ENCODE measurements at regions not wholly inside any gene's neighbourhood (a gene's known extent, or its start where the extent isn't known, plus 50 kb on each side); places are given as distances from the start of the nearest gene placed in this dataset.

- Histone ChIP-seq H3K4me3 (ENCODE audit: insufficient read depth, low read depth, low read length) (no peak overlapping the region), H3K4me1 (ENCODE audit: insufficient read depth, low read length) (no peaks in the 10 kb centered on the region), H3K9me3 (ENCODE audit: insufficient read depth, low read depth, low read length) (no peaks in the 10 kb centered on the region), H3K27ac (ENCODE audit: low read depth, low read length) (no peak overlapping the region), H4K20me1 (ENCODE audit: insufficient read depth, low read length) (no peaks in the 10 kb centered on the region), H3K4me2 (ENCODE audit: low read length) (no peak overlapping the region), H2AFZ (ENCODE audit: low read depth, low read length) (no peak overlapping the region), H3K36me3 (ENCODE audit: insufficient read depth, low read length) (no peaks in the 10 kb centered on the region), H3K9ac (ENCODE audit: low read length) (no peak overlapping the region), H3K27me3 (ENCODE audit: insufficient read depth, low read length) (no peaks in the 10 kb centered on the region), H3K79me2 (ENCODE audit: insufficient read depth, low read length) (no peaks in the 10 kb centered on the region)
- Mint-ChIP-seq H3K9me3 (ENCODE audit: unreplicated experiment) (no peaks in the 10 kb centered on the region), H3K4me3 (ENCODE audit: unreplicated experiment) (no peak overlapping the region), H3K4me1 (ENCODE audit: low read depth, unreplicated experiment) (no peaks in the 10 kb centered on the region), H3K36me3 (ENCODE audit: low read depth, unreplicated experiment) (no peaks in the 10 kb centered on the region), H3K27me3 (ENCODE audit: low read depth, unreplicated experiment) (no peaks in the 10 kb centered on the region), H3K27ac (ENCODE audit: unreplicated experiment) (no peak overlapping the region)
- FAIRE-seq = no peak
- no peak for TF ChIP-seq CTCF (IDR thresholded peaks at IDR 0.05; ENCODE audit: insufficient read depth, low read depth, low read length)
- DNase-seq (ENCODE audit: low read depth) = no peak
Measured at GRCh38 chr1:96349896-96350295, 371.7 kb upstream of the PTBP2 start.

GRCh38 chr1:96352733-96353132 is 368.9 kb upstream of the PTBP2 start:
- no peaks in the 10 kb centered on the region for H3K36me3 Mint-ChIP-seq (ENCODE audit: low read depth, unreplicated experiment)
- FAIRE-seq = no peak

GRCh38 chr1:96355521-96355920 is 366.1 kb upstream of the PTBP2 start:
- no peaks in the 10 kb centered on the region for H3K9me3 Mint-ChIP-seq (ENCODE audit: unreplicated experiment)
- Histone ChIP-seq H3K4me3 (ENCODE audit: insufficient read depth, low read depth, low read length) (no peak overlapping the region), H4K20me1 (ENCODE audit: insufficient read depth, low read length) (no peaks in the 10 kb centered on the region), H3K27me3 (ENCODE audit: insufficient read depth, low read length) (no peaks in the 10 kb centered on the region), H3K4me1 (ENCODE audit: insufficient read depth, low read length) (peaks cover 6% of the 10 kb centered on the region), H3K27ac (ENCODE audit: low read depth, low read length) (no peak overlapping the region), H3K4me2 (ENCODE audit: low read length) (no peak overlapping the region), H3K9me3 (ENCODE audit: insufficient read depth, low read depth, low read length) (no peaks in the 10 kb centered on the region), H3K36me3 (ENCODE audit: insufficient read depth, low read length) (no peaks in the 10 kb centered on the region), H2AFZ (ENCODE audit: low read depth, low read length) (no peak overlapping the region), H3K79me2 (ENCODE audit: insufficient read depth, low read length) (no peaks in the 10 kb centered on the region), H3K9ac (ENCODE audit: low read length) (no peak overlapping the region)
- H3K4me3 Mint-ChIP-seq (ENCODE audit: unreplicated experiment) = no peak overlapping the region
- no peak for FAIRE-seq
- H3K36me3 Mint-ChIP-seq (ENCODE audit: low read depth, unreplicated experiment) = no peaks in the 10 kb centered on the region
- no peak for TF ChIP-seq EZH2 (IDR thresholded peaks at IDR 0.05; ENCODE audit: insufficient read depth, low read length)
- no peak for TF ChIP-seq CTCF (IDR thresholded peaks at IDR 0.05; ENCODE audit: insufficient read depth, low read depth, low read length)
- H3K4me1 Mint-ChIP-seq (ENCODE audit: low read depth, unreplicated experiment) = peaks cover 10% of the 10 kb centered on the region
- DNase-seq (ENCODE audit: low read depth) = no peak
- no peaks in the 10 kb centered on the region for H3K27me3 Mint-ChIP-seq (ENCODE audit: low read depth, unreplicated experiment)
- H3K27ac Mint-ChIP-seq (ENCODE audit: unreplicated experiment) = no peak overlapping the region

More at GRCh38 chr1:96352733-96353132, 368.9 kb upstream of the PTBP2 start:
- Histone ChIP-seq H3K4me3 (ENCODE audit: insufficient read depth, low read depth, low read length) (no peak overlapping the region), H3K9me3 (ENCODE audit: insufficient read depth, low read depth, low read length) (no peaks in the 10 kb centered on the region), H3K36me3 (ENCODE audit: insufficient read depth, low read length) (no peaks in the 10 kb centered on the region), H2AFZ (ENCODE audit: low read depth, low read length) (no peak overlapping the region), H4K20me1 (ENCODE audit: insufficient read depth, low read length) (no peaks in the 10 kb centered on the region), H3K27ac (ENCODE audit: low read depth, low read length) (no peak overlapping the region), H3K79me2 (ENCODE audit: insufficient read depth, low read length) (no peaks in the 10 kb centered on the region), H3K4me2 (ENCODE audit: low read length) (no peak overlapping the region), H3K27me3 (ENCODE audit: insufficient read depth, low read length) (no peaks in the 10 kb centered on the region), H3K4me1 (ENCODE audit: insufficient read depth, low read length) (no peaks in the 10 kb centered on the region), H3K9ac (ENCODE audit: low read length) (no peak overlapping the region)
- peaks cover 4% of the 10 kb centered on the region for H3K4me1 Mint-ChIP-seq (ENCODE audit: low read depth, unreplicated experiment)
- no peak for DNase-seq (ENCODE audit: low read depth)
- no peaks in the 10 kb centered on the region for H3K9me3 Mint-ChIP-seq (ENCODE audit: unreplicated experiment)
- TF ChIP-seq CTCF (IDR thresholded peaks at IDR 0.05; ENCODE audit: insufficient read depth, low read depth, low read length) (no peak), EZH2 (IDR thresholded peaks at IDR 0.05; ENCODE audit: insufficient read depth, low read length) (no peak)
- H3K27ac Mint-ChIP-seq (ENCODE audit: unreplicated experiment) = no peak overlapping the region
- H3K4me3 Mint-ChIP-seq (ENCODE audit: unreplicated experiment) = no peak overlapping the region
- H3K27me3 Mint-ChIP-seq (ENCODE audit: low read depth, unreplicated experiment) = no peaks in the 10 kb centered on the region

All from astrocyte (in vitro differentiated cells and primary cell).